HCT116 (cell line): ENCODE measurements at regions not wholly inside any gene's neighbourhood (a gene's known extent, or its start where the extent isn't known, plus 50 kb on each side); places are given as distances from the start of the nearest gene placed in this dataset.

ENCODE experiments used
- CTCF ChIP-seq, 3 experiments: fragments of 200-600 bp in 1 of 3; sonication (generic) in 1 of 3; IDR thresholded peaks in 2 of 3; conservative IDR thresholded peaks in 1 of 3; 2 replicates each; pipeline ENCODE4 v1.5.1; 2012 to 2017; ENCODE audit warnings: low read depth in 2 of 3, low read length in 2 of 3, antibody characterized with exemption in 1 of 3, borderline replicate concordance in 1 of 3, control low read depth in 1 of 3, mild to moderate bottlenecking in 1 of 3, mixed read lengths in 1 of 3, mixed run types in 1 of 3, moderate library complexity in 1 of 3; ENCODE audit not compliant: insufficient read depth in 1 of 3
- EZH2phosphoT487 ChIP-seq: fragments of 200-600 bp; IDR thresholded peaks from 2 replicates; pipeline ENCODE4 v1.6.1; 2018; ENCODE audit warnings: antibody characterized with exemption, borderline replicate concordance
- POLR2A ChIP-seq: IDR thresholded peaks from 2 replicates; pipeline ENCODE4 v1.7.0; 2011; ENCODE audit warnings: borderline replicate concordance; ENCODE audit not compliant: insufficient read depth, insufficient read length; ENCODE audit errors: extremely low read depth
- POLR2AphosphoS5 ChIP-seq: IDR thresholded peaks from 2 replicates; pipeline ENCODE4 v1.6.1; 2011; ENCODE audit warnings: mild to moderate bottlenecking, low read depth, low read length, moderate library complexity
- SP1 ChIP-seq: IDR thresholded peaks from 2 replicates; pipeline ENCODE4 v1.6.1; 2012; ENCODE audit warnings: low read depth

GRCh38 chr12:34392741-34393085, 370.4 kb downstream of the ALG10 start:
- TF ChIP-seq POLR2AphosphoS5 (no peak), POLR2A (no peak), EZH2phosphoT487 (no peak), SP1 (no peak), CTCF (IDR thresholded peaks at IDR 0.05 in 2 of 3, conservative IDR thresholded peaks at IDR 0.05 in 1 of 3; ENCODE audit: borderline replicate concordance in 1 of 3, insufficient read depth in 1 of 3, low read depth in 2 of 3, low read length in 2 of 3) (no peak)
